COLO668 (cell line): ENCODE measurements at regions not wholly inside any gene's neighbourhood (a gene's known extent, or its start where the extent isn't known, plus 50 kb on each side); places are given as distances from the start of the nearest gene placed in this dataset.

Experiments
- DNase-seq: peaks from one replicate; lab custom pipeline; 2025; ENCODE audit not compliant: unreplicated experiment; lab: John Stamatoyannopoulos, UW

GRCh38 chr2:176500901-176501300, 231.7 kb downstream of the MTX2 start:
- DNase-seq = no peak

GRCh38 chr2:176501617-176502016, 232.4 kb downstream of the MTX2 start:
- DNase-seq = peak; percentile 21

GRCh38 chr2:176502619-176503018, 233.4 kb downstream of the MTX2 start:
- peak; percentile 19 for DNase-seq

GRCh38 chr2:176503776-176504175, 234.5 kb downstream of the MTX2 start:
- DNase-seq = no peak

GRCh38 chr2:176504440-176504839, 235.2 kb downstream of the MTX2 start:
- no peak for DNase-seq

GRCh38 chr2:176507786-176508185, 238.5 kb downstream of the MTX2 start:
- no peak for DNase-seq

- no peak for DNase-seq
These were observed 239.1 kb downstream of the MTX2 start for GRCh38 chr2:176508374-176508773.

GRCh38 chr2:176508984-176509740, 239.9 kb downstream of the MTX2 start:
- no peak for DNase-seq

GRCh38 chr2:176514276-176514675, 245.0 kb downstream of the MTX2 start:
- DNase-seq = no peak

GRCh38 chr2:176514805-176515500, 245.7 kb downstream of the MTX2 start:
- DNase-seq = no peak

GRCh38 chr2:176516051-176516602, 246.9 kb downstream of the MTX2 start:
- DNase-seq = no peak

GRCh38 chr2:176518823-176519222, 249.6 kb downstream of the MTX2 start:
- no peak for DNase-seq

- DNase-seq = no peak
These were observed 252.8 kb downstream of the MTX2 start for GRCh38 chr2:176521878-176522670.

- no peak for DNase-seq
These were observed 255.8 kb downstream of the MTX2 start for GRCh38 chr2:176525086-176525485.

- no peak for DNase-seq
These were observed 258.0 kb downstream of the MTX2 start for GRCh38 chr2:176526995-176527901.

- DNase-seq = no peak
These were observed 262.4 kb downstream of the MTX2 start for GRCh38 chr2:176531608-176532007.

- DNase-seq = no peak
These were observed 264.4 kb downstream of the MTX2 start for GRCh38 chr2:176533505-176534193.

- no peak for DNase-seq
These were observed 265.7 kb downstream of the MTX2 start for GRCh38 chr2:176534798-176535466.

GRCh38 chr2:176535467-176536113, 266.3 kb downstream of the MTX2 start:
- DNase-seq = no peak
